Endodermal cell (in vitro differentiated cells): ENCODE measurements at regions not wholly inside any gene's neighbourhood (a gene's known extent, or its start where the extent isn't known, plus 50 kb on each side); places are given as distances from the start of the nearest gene placed in this dataset.

Experiments
- DNase-seq: peaks from one replicate; pipeline ENCODE4 v3.0.0-alpha.2; 2017
- H3K27ac ChIP-seq: 2 replicates; pipeline ENCODE4 v1.5.1; 2013; ENCODE audit warnings: mild to moderate bottlenecking, low read depth, low read length, moderate library complexity
- H3K27me3 ChIP-seq: 2 replicates; pipeline ENCODE4 v1.6.1; 2013; ENCODE audit warnings: mild to moderate bottlenecking, low read length, moderate library complexity; ENCODE audit not compliant: insufficient read depth, control insufficient read depth, poor library complexity, severe bottlenecking
- H3K36me3 ChIP-seq: 2 replicates; pipeline ENCODE4 v1.7.0; 2013; ENCODE audit warnings: mild to moderate bottlenecking, low read length, moderate library complexity; ENCODE audit not compliant: control insufficient read depth, insufficient read depth
- H3K4me1 ChIP-seq: one replicate; pipeline ENCODE4 v1.7.0; 2013; ENCODE audit warnings: low read length; ENCODE audit not compliant: control insufficient read depth, insufficient read depth
- H3K4me3 ChIP-seq: 2 replicates; pipeline ENCODE4 v1.5.1; 2013; ENCODE audit warnings: mild to moderate bottlenecking, low read length, moderate library complexity
- H3K9ac ChIP-seq: 2 replicates; pipeline ENCODE4 v1.6.1; 2013; ENCODE audit warnings: mild to moderate bottlenecking, low read length, moderate library complexity; ENCODE audit not compliant: poor library complexity, severe bottlenecking; ENCODE audit errors: extremely low read depth
- H3K9me3 ChIP-seq: 2 replicates; pipeline ENCODE4 v1.6.1; 2013; ENCODE audit warnings: mild to moderate bottlenecking, low read length, moderate library complexity; ENCODE audit not compliant: control insufficient read depth
- H3K27ac Mint-ChIP-seq: 2 replicates; pipeline ENCODE4 v1.8.0; 2020; ENCODE audit warnings: mixed read lengths
- H3K27me3 Mint-ChIP-seq: 2 replicates; pipeline ENCODE4 v1.8.0; 2021; ENCODE audit warnings: mild to moderate bottlenecking, mixed read lengths; ENCODE audit not compliant: insufficient read depth
- H3K36me3 Mint-ChIP-seq: 2 replicates; pipeline ENCODE4 v1.8.0; 2020; ENCODE audit warnings: low read depth, mixed read lengths
- H3K4me1 Mint-ChIP-seq: 2 replicates; pipeline ENCODE4 v1.8.0; 2020; ENCODE audit warnings: mixed read lengths
- H3K4me3 Mint-ChIP-seq: 2 replicates; pipeline ENCODE4 v1.8.0; 2020; ENCODE audit warnings: mild to moderate bottlenecking, moderate library complexity, mixed read lengths
- H3K9me3 Mint-ChIP-seq: 2 replicates; pipeline ENCODE4 v1.8.0; 2020; ENCODE audit warnings: mild to moderate bottlenecking, mixed read lengths
- WGBS, 2 experiments: methylation state at CpG; one replicate each; pipeline versions ENCODE4 v1.1.5 to v1.1.7; 2013; ENCODE audit warnings: missing lambda C conversion rate in 2 of 2, mixed read lengths in 1 of 2; ENCODE audit not compliant: insufficient coverage in 1 of 2, insufficient read length in 1 of 2; 5-methylcytosine and 5-hydroxymethylcytosine counted together
- TF ChIP-seq, protein P1 (sequence below): fragments of 200-600 bp; sonication (generic); conservative IDR thresholded peaks from 2 replicates; pipeline ENCODE4 v1.5.0; 2021; ENCODE audit warnings: antibody characterized with exemption, mild to moderate bottlenecking

DNA sequence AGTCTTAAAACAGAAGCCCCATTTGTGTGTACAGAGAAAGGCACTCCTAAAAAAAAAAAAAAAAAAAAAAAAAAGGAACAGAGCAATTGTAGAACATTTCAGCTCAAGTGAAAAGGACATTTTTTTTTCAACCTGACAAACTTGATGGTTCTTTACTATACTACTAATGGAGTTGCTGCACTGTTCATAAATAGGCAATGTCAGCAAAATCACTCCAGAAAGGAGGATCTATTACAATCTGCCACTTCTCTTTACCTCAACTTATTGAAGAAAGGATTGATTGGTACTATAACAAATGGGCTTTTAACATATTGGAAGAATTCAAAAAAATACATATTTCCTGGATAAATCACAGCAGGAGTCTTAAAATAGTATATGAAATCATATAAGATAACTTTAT lies 1517.7 kb downstream of the SLITRK1 start:
- no peaks in the 10 kb centered on the region for H3K9me3 Mint-ChIP-seq
- no peaks in the 10 kb centered on the region for H3K36me3 Mint-ChIP-seq
- no peak overlapping the region for H3K27ac Mint-ChIP-seq

DNA sequence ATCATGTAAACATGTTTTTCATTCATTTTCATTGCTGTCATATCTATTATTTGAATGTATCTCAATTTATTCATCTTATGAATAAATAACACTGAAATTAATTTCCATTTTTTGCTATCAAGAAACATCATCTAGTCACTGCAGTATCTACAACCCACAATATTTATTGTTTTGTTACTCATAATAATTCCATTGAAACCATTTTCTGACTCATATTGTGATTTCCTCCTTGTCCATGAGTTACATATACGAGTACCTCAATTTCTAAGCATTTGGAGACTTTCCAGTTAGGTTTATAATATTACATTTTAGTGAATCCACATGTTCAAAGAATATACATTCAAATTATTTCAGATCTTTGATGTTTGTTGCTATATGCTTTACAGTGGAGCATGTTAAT lies 1524.0 kb downstream of the SLITRK1 start:
- H3K27me3 ChIP-seq: no peaks in the 10 kb centered on the region
- no peaks in the 10 kb centered on the region for H3K9me3 Mint-ChIP-seq
- H3K27me3 Mint-ChIP-seq: no peaks in the 10 kb centered on the region

More for the DNA sequence above, 1517.7 kb downstream of the SLITRK1 start:
- H3K27ac ChIP-seq: no peak overlapping the region
- no peaks in the 10 kb centered on the region for H3K4me1 ChIP-seq
- no peak overlapping the region for H3K4me3 ChIP-seq
- no peaks in the 10 kb centered on the region for H3K36me3 ChIP-seq
- no peaks in the 10 kb centered on the region for H3K27me3 ChIP-seq
- DNase-seq: no peak
- TF ChIP-seq, protein P1, sequence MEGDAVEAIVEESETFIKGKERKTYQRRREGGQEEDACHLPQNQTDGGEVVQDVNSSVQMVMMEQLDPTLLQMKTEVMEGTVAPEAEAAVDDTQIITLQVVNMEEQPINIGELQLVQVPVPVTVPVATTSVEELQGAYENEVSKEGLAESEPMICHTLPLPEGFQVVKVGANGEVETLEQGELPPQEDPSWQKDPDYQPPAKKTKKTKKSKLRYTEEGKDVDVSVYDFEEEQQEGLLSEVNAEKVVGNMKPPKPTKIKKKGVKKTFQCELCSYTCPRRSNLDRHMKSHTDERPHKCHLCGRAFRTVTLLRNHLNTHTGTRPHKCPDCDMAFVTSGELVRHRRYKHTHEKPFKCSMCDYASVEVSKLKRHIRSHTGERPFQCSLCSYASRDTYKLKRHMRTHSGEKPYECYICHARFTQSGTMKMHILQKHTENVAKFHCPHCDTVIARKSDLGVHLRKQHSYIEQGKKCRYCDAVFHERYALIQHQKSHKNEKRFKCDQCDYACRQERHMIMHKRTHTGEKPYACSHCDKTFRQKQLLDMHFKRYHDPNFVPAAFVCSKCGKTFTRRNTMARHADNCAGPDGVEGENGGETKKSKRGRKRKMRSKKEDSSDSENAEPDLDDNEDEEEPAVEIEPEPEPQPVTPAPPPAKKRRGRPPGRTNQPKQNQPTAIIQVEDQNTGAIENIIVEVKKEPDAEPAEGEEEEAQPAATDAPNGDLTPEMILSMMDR: no peak
- H3K27me3 Mint-ChIP-seq: no peaks in the 10 kb centered on the region
- H3K4me1 Mint-ChIP-seq: no peaks in the 10 kb centered on the region
- H3K9me3 ChIP-seq: no peaks in the 10 kb centered on the region
- no peak overlapping the region for H3K4me3 Mint-ChIP-seq
- H3K9ac ChIP-seq: no peak overlapping the region

DNA sequence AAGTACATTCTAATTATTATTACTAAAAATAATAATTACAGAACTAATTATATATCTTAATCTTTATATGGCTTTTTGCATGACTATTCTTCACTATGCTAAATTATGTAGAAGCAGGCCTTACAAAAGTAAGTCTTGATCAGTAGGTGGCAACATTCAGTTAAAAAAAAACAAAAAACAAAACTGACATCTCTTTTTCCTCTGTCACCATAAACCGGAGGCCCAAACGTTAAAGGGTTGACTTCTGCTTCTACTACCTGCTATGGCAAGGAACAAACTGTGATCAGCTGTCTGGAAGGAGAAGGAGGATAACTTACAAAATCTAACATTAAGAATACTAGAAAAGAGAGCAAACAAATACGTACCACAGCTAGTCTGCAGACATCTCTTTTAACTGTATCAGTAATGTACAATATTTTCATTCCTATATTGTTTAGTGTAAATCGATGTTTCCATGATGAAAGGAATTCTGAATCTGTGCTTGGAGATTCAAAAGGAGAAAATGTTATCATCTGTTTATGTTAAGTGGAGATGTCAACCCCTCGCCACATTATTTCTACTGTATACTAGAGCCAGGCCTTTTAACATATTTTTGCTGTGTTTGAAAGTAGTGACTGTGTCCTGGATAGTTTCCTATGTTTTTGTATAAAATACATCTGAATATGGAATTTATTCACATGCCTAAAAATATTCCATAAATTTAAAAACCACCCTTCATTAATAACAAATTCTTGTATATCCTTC lies 1525.4 kb downstream of the SLITRK1 start:
- Histone ChIP-seq H3K27ac (no peak overlapping the region), H3K36me3 (no peaks in the 10 kb centered on the region), H3K9me3 (no peaks in the 10 kb centered on the region), H3K9ac (no peak overlapping the region), H3K4me1 (no peaks in the 10 kb centered on the region), H3K4me3 (no peak overlapping the region), H3K27me3 (no peaks in the 10 kb centered on the region)
- Mint-ChIP-seq H3K4me1 (peaks cover 3% of the 10 kb centered on the region), H3K27ac (no peak overlapping the region), H3K4me3 (no peak overlapping the region), H3K27me3 (no peaks in the 10 kb centered on the region), H3K36me3 (no peaks in the 10 kb centered on the region), H3K9me3 (no peaks in the 10 kb centered on the region)
- no peak for DNase-seq
- WGBS, 2 experiments: 79% methylated on average over 4 of the region's 5 CpGs; no CpG with 5 or more reads in 1 of the 2 experiments
- TF ChIP-seq, protein P1: peak; percentile 53

More for the DNA sequence above, 1524.0 kb downstream of the SLITRK1 start:
- WGBS, 2 experiments: 100% methylated on average over 1 of the region's 1 CpG; no CpG with 5 or more reads in 1 of the 2 experiments
- H3K4me1 ChIP-seq: no peaks in the 10 kb centered on the region
- H3K9me3 ChIP-seq: no peaks in the 10 kb centered on the region
- no peak overlapping the region for H3K27ac ChIP-seq
- H3K9ac ChIP-seq: no peak overlapping the region
- Mint-ChIP-seq H3K4me3 (no peak overlapping the region), H3K4me1 (peaks cover 3% of the 10 kb centered on the region), H3K36me3 (no peaks in the 10 kb centered on the region), H3K27ac (no peak overlapping the region)
- no peaks in the 10 kb centered on the region for H3K36me3 ChIP-seq
- TF ChIP-seq, protein P1: no peak
- DNase-seq: no peak
- no peak overlapping the region for H3K4me3 ChIP-seq
